ENCODE measurements at regions not wholly inside any gene's neighbourhood (a gene's known extent, or its start where the extent isn't known, plus 50 kb on each side); places are given as distances from the start of the nearest gene placed in this dataset.
"Not testable (repeated sequence)": the region's sequence is repeated elsewhere in the genome, so short reads cannot be mapped to it uniquely, and the experiment has no call there.

- DNase-seq = no peak
These were observed 66.3 kb upstream of the HOXC13 start for GRCh38 chr12:53872367-53872766.

- DNase-seq = not testable (repeated sequence)
These were observed 60.7 kb upstream of the HOXC13 start for GRCh38 chr12:53877961-53878360.

- no peak for DNase-seq
These were observed 51.6 kb upstream of the HOXC13 start for GRCh38 chr12:53887006-53887405.

- DNase-seq = no peak
These were observed 50.8 kb upstream of the HOXC13 start for GRCh38 chr12:53887881-53888280.

Measured in NCI-H187 (cell line).